OCI-LY7 (cell line): ENCODE measurements at regions not wholly inside any gene's neighbourhood (a gene's known extent, or its start where the extent isn't known, plus 50 kb on each side); places are given as distances from the start of the nearest gene placed in this dataset.

Experiments
- BruUV-seq: library from RNA; stranded (reverse); fragments of 400-500 nt; replicated peaks from 2 replicates; lab custom pipeline; 2021; lab: Mats Ljungman, UMichigan
- CTCF ChIA-PET: fragments of 300-600 bp; sonication (Branson Sonifier 250); formaldehyde crosslinking; loops from one replicate; lab custom pipeline; 2022; ENCODE audit warnings: antibody characterized with exemption; ENCODE audit not compliant: unreplicated experiment; lab: Charles Lee
- POLR2A ChIA-PET: fragments of 300-600 bp; sonication (Branson Sonifier 250); formaldehyde crosslinking; loops from one replicate; lab custom pipeline; 2022; ENCODE audit warnings: antibody characterized with exemption; lab: Charles Lee
- DNase-seq: peaks from one replicate; pipeline ENCODE4 v3.0.0-alpha.2; 2015; ENCODE audit warnings: low spot score
- H2AFZ ChIP-seq: fragments of 200-600 bp; sonication (generic), shearing (Covaris generic); 2 replicates; pipeline ENCODE4 v1.6.1; 2014; ENCODE audit warnings: mild to moderate bottlenecking, antibody characterized with exemption, low read length, moderate library complexity
- H3K27ac ChIP-seq: fragments of 200-600 bp; sonication (generic); 2 replicates; pipeline ENCODE4 v1.5.1; 2014; ENCODE audit warnings: mixed run types, low read depth, mild to moderate bottlenecking, moderate library complexity, low read length, inconsistent platforms; ENCODE audit not compliant: poor library complexity, severe bottlenecking
- H3K36me3 ChIP-seq: fragments of 200-600 bp; sonication (generic); 2 replicates; pipeline ENCODE4 v1.6.1; 2014; ENCODE audit warnings: mild to moderate bottlenecking, antibody characterized with exemption, low read length, moderate library complexity, mixed read lengths; ENCODE audit not compliant: insufficient read depth
- H3K4me1 ChIP-seq: fragments of 200-600 bp; sonication (generic); 2 replicates; pipeline ENCODE4 v1.5.1; 2014; ENCODE audit warnings: mild to moderate bottlenecking, low read length; ENCODE audit not compliant: insufficient read depth, poor library complexity, severe bottlenecking
- H3K4me2 ChIP-seq: fragments of 200-600 bp; sonication (generic); 2 replicates; pipeline ENCODE4 v1.6.1; 2014; ENCODE audit warnings: mild to moderate bottlenecking, low read length
- H3K4me3 ChIP-seq: fragments of 200-600 bp; sonication (generic); 2 replicates; pipeline ENCODE4 v1.5.1; 2014; ENCODE audit warnings: mild to moderate bottlenecking, low read depth, low read length; ENCODE audit not compliant: poor library complexity, severe bottlenecking
- H3K79me2 ChIP-seq: fragments of 200-600 bp; sonication (generic); 2 replicates; pipeline ENCODE4 v1.6.1; 2016; ENCODE audit warnings: low read depth, mild to moderate bottlenecking, low read length, moderate library complexity, mixed read lengths; ENCODE audit not compliant: insufficient read depth
- H3K9me2 ChIP-seq: fragments of 200-600 bp; sonication (generic); 2 replicates; pipeline ENCODE4 v1.6.1; 2016; ENCODE audit warnings: mild to moderate bottlenecking, low read length, mixed read lengths; ENCODE audit not compliant: insufficient read depth
- H3K9me3 ChIP-seq: fragments of 200-600 bp; sonication (generic); 2 replicates; pipeline ENCODE4 v1.6.1; 2014; ENCODE audit warnings: mild to moderate bottlenecking, mixed run types, low read length, mixed read lengths
- H4K20me1 ChIP-seq: fragments of 200-600 bp; sonication (generic); 2 replicates; pipeline ENCODE4 v1.6.1; 2014; ENCODE audit warnings: mild to moderate bottlenecking, antibody characterized with exemption, low read length, moderate library complexity, mixed read lengths; ENCODE audit not compliant: insufficient read depth
- CTCF ChIP-seq: fragments of 200-600 bp; sonication (generic); conservative IDR thresholded peaks from 2 replicates; pipeline ENCODE4 v1.5.1; 2014; ENCODE audit warnings: mild to moderate bottlenecking, antibody characterized with exemption, low read length, moderate library complexity, mixed read lengths
- EZH2phosphoT487 ChIP-seq: fragments of 200-600 bp; sonication (generic); IDR thresholded peaks from 2 replicates; pipeline ENCODE4 v1.6.1; 2018; ENCODE audit warnings: low read depth, borderline replicate concordance, mild to moderate bottlenecking, mixed run types, antibody characterized with exemption, low read length, moderate library complexity, mixed read lengths
- intact Hi-C: fragments of 100-400 bp; cut with micrococcal nuclease; formaldehyde crosslinking; loops from one replicate; pipeline ENCODE4 v1.10.0; 2022; ENCODE audit not compliant: unreplicated experiment

- Histone ChIP-seq H3K4me3 (no peak overlapping the region), H3K9me3 (0 out of 2 replicates have a peak, but pooled peaks cover 5% of the 10 kb centered on the region), H3K79me2 (no peaks in the 10 kb centered on the region), H3K36me3 (no peaks in the 10 kb centered on the region), H4K20me1 (no peaks in the 10 kb centered on the region), H2AFZ (peak overlapping the region; percentile 36; the same call in 1 of the 2 replicates), H3K4me2 (no peak overlapping the region), H3K9me2 (no peaks in the 10 kb centered on the region), H3K4me1 (peaks cover 13% of the 10 kb centered on the region), H3K27ac (no peak overlapping the region)
- ChIA-PET CTCF (no interaction called here), POLR2A (interaction anchor here (1.3 kb wide), 2 partner anchors 14 to 43 kb away, joined by 3 to 4 read pairs; no protein-coding TSS in a partner anchor)
- DNase-seq = no peak
- no TSS peak for BruUV-seq
- intact Hi-C loops = no loop called here
- TF ChIP-seq EZH2phosphoT487 (no peak), CTCF (no peak)
These were observed 522.2 kb upstream of the NR3C2 start for GRCh38 chr4:148964456-148964855.

GRCh38 chr4:148962539-148963290 lies 520.5 kb upstream of the NR3C2 start:
- 0 out of 2 replicates have a peak, but pooled peaks cover 5% of the 10 kb centered on the region for H3K9me3 ChIP-seq
- H3K79me2 ChIP-seq = no peaks in the 10 kb centered on the region
- H3K4me2 ChIP-seq = no peak overlapping the region
- H2AFZ ChIP-seq = peak overlapping the region; percentile 23; the same call in 1 of the 2 replicates
- no peaks in the 10 kb centered on the region for H4K20me1 ChIP-seq
- TF ChIP-seq EZH2phosphoT487 (no peak), CTCF (no peak)
- no peaks in the 10 kb centered on the region for H3K36me3 ChIP-seq
- H3K4me1 ChIP-seq = peaks cover 7% of the 10 kb centered on the region
- intact Hi-C loops = no loop called here
- BruUV-seq = no TSS peak
- POLR2A ChIA-PET = interaction anchor here (0.9 to 1.4 kb wide), 5 partner anchors 16 to 47 kb away, joined by 3 to 6 read pairs (median 3); no protein-coding TSS in a partner anchor
- no peak for DNase-seq
- no peak overlapping the region for H3K27ac ChIP-seq
- H3K9me2 ChIP-seq = no peaks in the 10 kb centered on the region
- CTCF ChIA-PET = no interaction called here
- H3K4me3 ChIP-seq = no peak overlapping the region

- intact Hi-C loops = no loop called here
- Histone ChIP-seq H3K4me1 (no peaks in the 10 kb centered on the region), H3K27ac (no peak overlapping the region), H3K79me2 (no peaks in the 10 kb centered on the region), H3K4me3 (no peak overlapping the region), H3K36me3 (no peaks in the 10 kb centered on the region), H3K4me2 (no peak overlapping the region), H3K9me2 (no peaks in the 10 kb centered on the region), H3K9me3 (0 out of 2 replicates have a peak, but pooled peaks cover 5% of the 10 kb centered on the region), H4K20me1 (no peaks in the 10 kb centered on the region), H2AFZ (peak overlapping the region; percentile 13; the same call in 1 of the 2 replicates)
- BruUV-seq = no TSS peak
- CTCF ChIA-PET = no interaction called here
- DNase-seq = no peak
- POLR2A ChIA-PET = interaction anchor here (0.9 to 1.4 kb wide), 2 partner anchors 15 to 41 kb away, joined by 3 to 6 read pairs; no protein-coding TSS in a partner anchor
- TF ChIP-seq CTCF = no peak
- TF ChIP-seq EZH2phosphoT487 = no peak
These were observed 519.3 kb upstream of the NR3C2 start for GRCh38 chr4:148961526-148961925.
